ENCODE measurements at regions not wholly inside any gene's neighbourhood (a gene's known extent, or its start where the extent isn't known, plus 50 kb on each side); places are given as distances from the start of the nearest gene placed in this dataset.

DNA sequence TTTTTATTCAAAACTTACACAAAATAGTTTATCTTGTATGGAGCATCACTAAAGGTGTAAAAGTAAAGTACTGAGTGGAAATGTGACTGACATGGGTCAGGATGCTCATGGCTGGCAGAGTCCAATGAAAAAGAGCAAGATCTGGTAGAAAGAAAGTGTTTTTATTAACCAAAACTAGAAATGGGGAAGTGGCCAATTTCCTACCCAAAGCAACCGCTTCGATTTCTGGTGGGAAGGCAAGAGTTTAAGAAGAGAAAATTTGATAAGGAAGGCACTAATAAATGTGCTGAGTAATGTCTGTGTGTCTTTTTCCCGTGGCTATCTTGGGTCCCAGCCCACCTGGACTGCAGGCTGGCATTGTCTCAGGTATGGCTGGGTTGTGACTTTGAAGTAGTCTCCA, 277.7 kb downstream of the ANKRD7 start:
- TF ChIP-seq, protein P1, sequence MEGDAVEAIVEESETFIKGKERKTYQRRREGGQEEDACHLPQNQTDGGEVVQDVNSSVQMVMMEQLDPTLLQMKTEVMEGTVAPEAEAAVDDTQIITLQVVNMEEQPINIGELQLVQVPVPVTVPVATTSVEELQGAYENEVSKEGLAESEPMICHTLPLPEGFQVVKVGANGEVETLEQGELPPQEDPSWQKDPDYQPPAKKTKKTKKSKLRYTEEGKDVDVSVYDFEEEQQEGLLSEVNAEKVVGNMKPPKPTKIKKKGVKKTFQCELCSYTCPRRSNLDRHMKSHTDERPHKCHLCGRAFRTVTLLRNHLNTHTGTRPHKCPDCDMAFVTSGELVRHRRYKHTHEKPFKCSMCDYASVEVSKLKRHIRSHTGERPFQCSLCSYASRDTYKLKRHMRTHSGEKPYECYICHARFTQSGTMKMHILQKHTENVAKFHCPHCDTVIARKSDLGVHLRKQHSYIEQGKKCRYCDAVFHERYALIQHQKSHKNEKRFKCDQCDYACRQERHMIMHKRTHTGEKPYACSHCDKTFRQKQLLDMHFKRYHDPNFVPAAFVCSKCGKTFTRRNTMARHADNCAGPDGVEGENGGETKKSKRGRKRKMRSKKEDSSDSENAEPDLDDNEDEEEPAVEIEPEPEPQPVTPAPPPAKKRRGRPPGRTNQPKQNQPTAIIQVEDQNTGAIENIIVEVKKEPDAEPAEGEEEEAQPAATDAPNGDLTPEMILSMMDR (conservative IDR thresholded peaks at IDR 0.05) = no peak
- no peaks in the 10 kb centered on the region for H3K27me3 Mint-ChIP-seq
- no peaks in the 10 kb centered on the region for H3K36me3 Mint-ChIP-seq
- no peak overlapping the region for H3K27ac Mint-ChIP-seq
- DNase-seq (ENCODE audit: extremely low spot score, unreplicated experiment) = no peak
- no peaks in the 10 kb centered on the region for H3K9me3 Mint-ChIP-seq
- H3K4me1 Mint-ChIP-seq (ENCODE audit: unreplicated experiment) = no peaks in the 10 kb centered on the region
- no peak overlapping the region for H3K4me3 Mint-ChIP-seq

DNA sequence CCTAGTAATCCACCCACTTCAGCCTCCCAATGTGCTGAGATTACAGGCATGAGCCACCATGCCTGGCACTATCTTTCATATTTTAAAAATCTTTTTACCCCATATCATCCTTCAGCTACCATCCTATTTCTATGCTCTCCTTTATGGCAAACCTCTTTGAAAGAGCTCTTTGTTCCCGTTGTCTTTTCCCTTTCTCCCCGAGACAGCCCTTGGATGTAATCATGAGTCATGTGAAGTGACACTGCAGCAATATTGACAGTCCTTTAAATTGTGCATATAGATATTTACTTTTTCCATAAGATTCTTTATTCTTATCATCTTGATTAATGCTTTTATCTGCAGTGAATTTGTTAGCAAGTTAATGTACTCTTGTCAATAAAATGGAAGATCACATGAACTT, 286.6 kb downstream of the ANKRD7 start:
- Mint-ChIP-seq H3K4me3 (no peak overlapping the region), H3K4me1 (ENCODE audit: unreplicated experiment) (no peaks in the 10 kb centered on the region), H3K27me3 (no peaks in the 10 kb centered on the region), H3K36me3 (no peaks in the 10 kb centered on the region), H3K9me3 (no peaks in the 10 kb centered on the region), H3K27ac (no peak overlapping the region)
- DNase-seq (ENCODE audit: extremely low spot score, unreplicated experiment) = no peak
- TF ChIP-seq, protein P1 (conservative IDR thresholded peaks at IDR 0.05) = no peak

DNA sequence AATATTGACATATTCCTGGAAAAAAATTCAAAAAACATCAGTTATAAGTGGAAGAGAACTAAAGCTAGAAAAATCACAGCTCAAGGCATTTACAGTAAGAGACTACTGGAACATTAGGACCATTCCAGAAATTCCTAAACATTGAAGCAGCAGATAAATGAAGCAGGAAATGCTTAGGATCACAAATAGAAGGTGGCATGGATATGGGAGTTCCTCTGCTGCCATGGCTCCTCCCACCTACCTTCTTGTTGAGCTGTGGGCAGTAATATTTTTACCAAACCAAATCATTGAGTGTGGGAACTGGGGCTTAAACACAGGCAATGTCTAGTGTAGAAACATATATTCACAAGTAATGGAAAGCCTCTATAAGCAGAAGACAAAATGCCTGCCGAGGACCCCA, 292.8 kb downstream of the ANKRD7 start:
- H3K27me3 Mint-ChIP-seq = no peaks in the 10 kb centered on the region
- no peaks in the 10 kb centered on the region for H3K4me1 Mint-ChIP-seq (ENCODE audit: unreplicated experiment)
- H3K4me3 Mint-ChIP-seq = no peak overlapping the region
- H3K36me3 Mint-ChIP-seq = no peaks in the 10 kb centered on the region
- DNase-seq (ENCODE audit: extremely low spot score, unreplicated experiment) = no peak
- no peak overlapping the region for H3K27ac Mint-ChIP-seq
- TF ChIP-seq, protein P1 (conservative IDR thresholded peaks at IDR 0.05) = no peak
- no peaks in the 10 kb centered on the region for H3K9me3 Mint-ChIP-seq

DNA sequence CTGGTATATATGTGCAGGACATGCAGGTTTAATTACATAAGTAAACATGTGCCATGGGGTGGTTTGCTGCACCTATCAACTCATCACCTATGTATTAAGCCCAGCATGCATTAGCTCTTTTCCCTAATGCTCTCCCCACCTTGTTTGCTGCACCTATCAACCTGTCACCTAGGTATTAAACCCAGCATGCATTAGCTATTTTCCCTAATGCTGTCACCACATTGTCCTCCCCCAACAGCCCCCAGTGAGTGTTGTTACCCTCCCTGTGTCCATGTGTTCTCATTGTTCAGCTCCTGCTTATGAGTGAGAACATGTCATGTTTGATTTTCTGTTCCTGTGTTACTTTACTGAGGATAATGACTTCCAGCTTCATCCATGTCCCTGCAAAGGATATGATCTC, 300.5 kb downstream of the ANKRD7 start:
- TF ChIP-seq, protein P1 (conservative IDR thresholded peaks at IDR 0.05) = no peak
- Mint-ChIP-seq H3K27ac (no peak overlapping the region), H3K9me3 (no peaks in the 10 kb centered on the region), H3K4me1 (ENCODE audit: unreplicated experiment) (no peaks in the 10 kb centered on the region), H3K27me3 (no peaks in the 10 kb centered on the region), H3K4me3 (no peak overlapping the region), H3K36me3 (no peaks in the 10 kb centered on the region)
- DNase-seq (ENCODE audit: extremely low spot score, unreplicated experiment) = no peak

DNA sequence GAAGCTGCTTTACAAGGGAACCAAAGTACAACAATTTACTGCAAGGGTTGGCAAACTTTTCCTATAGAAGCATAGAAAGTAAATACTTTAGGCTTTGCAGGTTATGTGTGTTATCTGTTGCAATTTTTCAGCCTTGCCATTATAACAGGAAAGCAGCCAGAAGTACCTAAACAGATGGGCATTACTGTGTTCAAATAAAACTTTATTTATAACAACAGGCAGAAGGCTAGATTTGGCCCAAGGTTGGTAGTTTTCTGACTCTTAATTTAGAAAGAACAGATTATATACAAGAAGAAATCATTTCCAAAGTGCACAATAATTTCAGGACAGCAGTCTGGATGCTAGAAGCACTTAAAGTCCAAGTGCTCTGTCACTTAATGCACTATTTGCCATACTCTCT, 307.1 kb downstream of the ANKRD7 start:
- no peak for DNase-seq (ENCODE audit: extremely low spot score, unreplicated experiment)
- Mint-ChIP-seq H3K4me3 (no peak overlapping the region), H3K36me3 (no peaks in the 10 kb centered on the region), H3K27ac (no peak overlapping the region), H3K4me1 (ENCODE audit: unreplicated experiment) (no peaks in the 10 kb centered on the region), H3K9me3 (no peaks in the 10 kb centered on the region), H3K27me3 (no peaks in the 10 kb centered on the region)
- TF ChIP-seq, protein P1 (conservative IDR thresholded peaks at IDR 0.05) = no peak

DNA sequence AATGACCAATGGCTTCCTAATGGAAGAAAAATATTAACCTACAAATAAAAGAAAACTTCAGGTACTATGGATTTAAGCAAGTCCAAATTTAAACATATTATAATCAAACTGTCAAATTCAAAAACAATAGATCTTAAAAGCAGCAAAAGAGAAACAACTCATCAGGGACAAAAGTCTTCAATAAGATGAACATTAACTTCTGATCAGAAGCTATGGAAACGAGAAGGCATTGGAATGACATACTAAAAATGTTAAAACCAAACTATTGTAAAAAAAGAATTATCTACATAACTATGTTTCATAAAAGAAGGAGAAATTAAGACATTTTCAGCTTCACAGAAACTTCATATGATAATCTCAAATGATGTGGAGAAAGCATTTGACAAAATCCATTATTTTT, 334.7 kb downstream of the ANKRD7 start:
- H3K27me3 Mint-ChIP-seq = no peaks in the 10 kb centered on the region
- H3K4me1 Mint-ChIP-seq (ENCODE audit: unreplicated experiment) = no peaks in the 10 kb centered on the region
- no peaks in the 10 kb centered on the region for H3K9me3 Mint-ChIP-seq
- H3K27ac Mint-ChIP-seq = no peak overlapping the region
- H3K36me3 Mint-ChIP-seq = no peaks in the 10 kb centered on the region
- no peak overlapping the region for H3K4me3 Mint-ChIP-seq
- TF ChIP-seq, protein P1 (conservative IDR thresholded peaks at IDR 0.05) = no peak
- no peak for DNase-seq (ENCODE audit: extremely low spot score, unreplicated experiment)
